Mesothelial cell of epicardium (in vitro differentiated cells): ENCODE measurements at regions not wholly inside any gene's neighbourhood (a gene's known extent, or its start where the extent isn't known, plus 50 kb on each side); places are given as distances from the start of the nearest gene placed in this dataset.
A peak's percentile ranks its signal among the peaks of the same experiment; 100 is the strongest.
"Not testable (repeated sequence)": the region's sequence is repeated elsewhere in the genome, so short reads cannot be mapped to it uniquely, and the experiment has no call there.

Source experiments
- DNase-seq, 2 experiments: peaks; one replicate each; pipeline ENCODE4 v3.0.0; 2021; ENCODE audit warnings: low spot score in 2 of 2; ENCODE audit not compliant: unreplicated experiment in 2 of 2
- H3K27ac Mint-ChIP-seq: 2 replicates; pipeline ENCODE4 v1.8.0; 2021; ENCODE audit warnings: mixed read lengths
- H3K27me3 Mint-ChIP-seq: 2 replicates; pipeline ENCODE4 v1.8.0; 2021; ENCODE audit warnings: low read depth, mixed read lengths
- H3K36me3 Mint-ChIP-seq: 2 replicates; pipeline ENCODE4 v1.8.0; 2021; ENCODE audit warnings: mixed read lengths
- H3K4me1 Mint-ChIP-seq: 2 replicates; pipeline ENCODE4 v1.8.0; 2021; ENCODE audit warnings: mixed read lengths
- H3K4me3 Mint-ChIP-seq: 2 replicates; pipeline ENCODE4 v1.8.0; 2021; ENCODE audit warnings: mild to moderate bottlenecking, moderate library complexity, mixed read lengths
- H3K9me3 Mint-ChIP-seq: 2 replicates; pipeline ENCODE4 v1.8.0; 2021; ENCODE audit warnings: mixed read lengths
- CTCF ChIP-seq: fragments of 200-600 bp; sonication (generic); IDR thresholded peaks from one replicate; pipeline ENCODE4 v1.5.0; 2021; ENCODE audit warnings: antibody characterized with exemption; ENCODE audit not compliant: unreplicated experiment

DNA sequence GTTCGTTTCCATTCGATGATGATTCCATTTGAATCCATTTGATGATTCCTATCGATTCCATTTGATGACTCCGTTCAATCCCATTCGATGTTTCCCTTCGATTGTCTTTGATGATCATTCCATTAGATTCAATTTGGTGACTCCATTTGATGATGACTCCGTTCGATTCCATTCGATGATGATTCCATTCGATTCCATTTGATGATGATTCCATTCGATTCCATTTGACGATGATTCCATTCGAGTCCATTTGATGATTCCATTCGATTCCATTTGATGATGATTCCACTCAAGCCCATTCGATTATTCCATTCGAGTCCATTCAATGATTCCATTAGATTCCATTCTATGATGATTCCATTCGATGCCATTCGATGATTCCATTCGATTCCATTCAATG is 2730.6 kb downstream of the RPIA start:
- not testable (repeated sequence) for DNase-seq, H3K27me3 Mint-ChIP-seq, H3K4me3 Mint-ChIP-seq, H3K4me1 Mint-ChIP-seq, H3K27ac Mint-ChIP-seq
- Mint-ChIP-seq H3K36me3 (peaks cover 18% of the 10 kb centered on the region), H3K9me3 (peaks cover 29% of the 10 kb centered on the region)

DNA sequence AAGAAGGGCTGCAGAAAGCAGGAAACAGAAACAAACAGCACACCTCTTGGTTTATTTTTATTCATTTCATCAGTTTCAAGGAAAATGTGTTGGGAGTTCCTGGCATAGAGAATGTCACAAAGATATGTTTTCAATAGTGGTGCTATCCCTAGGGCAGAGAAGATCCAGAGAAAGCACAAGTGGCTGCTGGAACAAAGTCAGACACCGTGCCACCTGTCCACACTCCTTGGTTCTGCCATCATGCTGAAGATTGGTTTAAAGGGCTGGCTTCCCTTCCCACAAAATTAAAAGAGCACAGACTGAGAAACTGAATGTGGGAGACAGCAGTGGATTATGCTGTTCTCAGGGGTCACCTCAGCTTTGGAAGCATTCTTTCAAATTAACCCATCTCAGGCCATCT is 2735.7 kb downstream of the RPIA start:
- DNase-seq, H3K4me1 Mint-ChIP-seq, H3K36me3 Mint-ChIP-seq, H3K4me3 Mint-ChIP-seq, H3K27ac Mint-ChIP-seq, H3K27me3 Mint-ChIP-seq: not testable (repeated sequence)
- peaks cover 19% of the 10 kb centered on the region for H3K9me3 Mint-ChIP-seq

GRCh38 chr2:91441932-91442245 is 2750.4 kb downstream of the RPIA start:
- peaks cover 14% of the 10 kb centered on the region for H3K9me3 Mint-ChIP-seq
- H3K27ac Mint-ChIP-seq, H3K27me3 Mint-ChIP-seq, DNase-seq, H3K4me1 Mint-ChIP-seq, H3K4me3 Mint-ChIP-seq, H3K36me3 Mint-ChIP-seq: not testable (repeated sequence)

DNA sequence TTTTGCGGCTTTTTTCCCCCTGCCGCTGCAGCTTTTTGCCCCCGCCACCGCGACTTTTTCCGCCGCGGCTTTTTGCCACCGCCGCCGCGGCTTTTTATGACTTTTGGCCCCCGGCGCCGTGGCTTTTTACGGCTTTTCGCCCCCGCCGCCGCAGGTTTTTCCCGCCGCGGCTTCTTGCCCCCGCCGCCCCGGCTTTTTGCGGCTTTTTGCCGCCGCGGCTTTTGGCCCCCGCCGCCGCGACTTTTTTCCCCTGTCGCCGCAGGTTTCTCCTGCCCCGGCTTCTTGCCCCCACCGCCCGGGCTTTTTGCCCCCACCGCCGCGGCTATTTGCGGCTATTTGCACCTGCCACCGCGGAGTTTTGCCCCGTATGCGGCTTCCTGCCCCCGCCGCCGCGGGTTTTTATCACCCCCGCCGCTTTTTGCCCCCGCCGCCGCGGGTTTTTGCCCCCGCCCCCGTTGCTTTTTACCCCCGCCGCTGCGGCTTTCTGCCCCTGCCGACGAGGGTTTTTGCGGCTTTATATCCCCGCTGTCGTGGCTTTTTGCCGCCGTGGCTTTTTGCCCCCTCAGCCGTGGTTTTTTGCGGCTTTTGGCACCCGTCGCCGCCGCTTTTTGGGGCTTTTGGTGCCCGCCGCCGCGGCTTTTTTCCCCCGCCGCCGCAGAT is 2750.9 kb downstream of the RPIA start:
- H3K9me3 Mint-ChIP-seq = peaks cover 10% of the 10 kb centered on the region
- peaks cover 8% of the 10 kb centered on the region for H3K36me3 Mint-ChIP-seq
- no peak overlapping the region for H3K27ac Mint-ChIP-seq
- H3K27me3 Mint-ChIP-seq = no peaks in the 10 kb centered on the region
- no peaks in the 10 kb centered on the region for H3K4me1 Mint-ChIP-seq
- H3K4me3 Mint-ChIP-seq = no peak overlapping the region
- peak in 1 of 2 experiments; percentile 39 for DNase-seq
- TF ChIP-seq CTCF = no peak

DNA sequence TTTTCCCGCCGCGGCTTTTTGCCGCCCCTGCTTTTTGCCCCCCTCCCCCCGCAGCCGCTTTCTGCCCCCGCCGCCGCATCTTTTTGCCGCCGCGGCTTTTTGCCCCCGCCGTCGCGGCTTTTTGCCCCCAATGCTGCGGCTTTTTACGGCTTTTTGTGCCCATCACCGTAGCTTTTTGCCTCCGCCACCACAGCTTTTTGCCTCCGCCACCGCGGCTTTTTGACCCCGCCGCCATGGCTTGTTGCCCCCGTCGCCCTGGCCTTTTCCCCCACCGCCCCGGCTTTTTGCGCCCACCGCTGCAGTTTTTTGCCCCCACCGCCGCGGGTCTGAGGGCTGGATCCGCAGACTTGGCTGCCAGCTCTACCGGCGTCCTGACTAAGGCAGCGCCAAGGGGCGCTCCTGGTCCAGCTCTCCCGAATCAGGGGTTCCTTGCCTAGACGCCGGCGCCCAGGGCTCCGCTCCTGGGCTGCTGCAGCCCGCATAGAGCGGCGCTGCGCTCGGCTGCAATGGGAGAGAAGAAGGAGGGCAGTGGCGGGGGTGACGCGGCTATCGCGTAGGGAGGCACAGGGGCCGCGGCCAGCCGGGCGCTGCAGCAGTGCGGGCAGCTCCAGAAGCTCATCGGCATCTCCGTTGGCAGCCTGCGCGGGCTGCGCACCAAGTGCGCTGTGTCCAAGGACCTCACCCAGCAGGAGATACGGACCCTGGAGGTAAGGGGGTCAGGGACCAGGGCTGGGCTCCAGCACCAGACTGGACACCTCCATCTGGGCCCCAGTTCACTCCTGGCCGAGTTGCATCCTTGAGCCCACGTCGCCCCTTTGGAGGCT is 2751.6 kb downstream of the RPIA start:
- peaks cover 10% of the 10 kb centered on the region for H3K9me3 Mint-ChIP-seq
- H3K27ac Mint-ChIP-seq, H3K4me3 Mint-ChIP-seq, H3K4me1 Mint-ChIP-seq, DNase-seq, H3K27me3 Mint-ChIP-seq, H3K36me3 Mint-ChIP-seq: not testable (repeated sequence)

- not testable (repeated sequence) for H3K27me3 Mint-ChIP-seq, H3K4me3 Mint-ChIP-seq, H3K27ac Mint-ChIP-seq, H3K4me1 Mint-ChIP-seq, DNase-seq, H3K36me3 Mint-ChIP-seq
- peaks cover 10% of the 10 kb centered on the region for H3K9me3 Mint-ChIP-seq
Measured at GRCh38 chr2:91443730-91444115, 2752.2 kb downstream of the RPIA start.

- DNase-seq, H3K36me3 Mint-ChIP-seq, H3K27me3 Mint-ChIP-seq, H3K4me1 Mint-ChIP-seq, H3K4me3 Mint-ChIP-seq, H3K9me3 Mint-ChIP-seq, H3K27ac Mint-ChIP-seq: not testable (repeated sequence)
Measured at GRCh38 chr2:91445705-91446104, 2754.2 kb downstream of the RPIA start.

- not testable (repeated sequence) for H3K4me3 Mint-ChIP-seq, DNase-seq, H3K27ac Mint-ChIP-seq, H3K4me1 Mint-ChIP-seq, H3K36me3 Mint-ChIP-seq, H3K27me3 Mint-ChIP-seq
- H3K9me3 Mint-ChIP-seq = peaks cover 12% of the 10 kb centered on the region
Measured at GRCh38 chr2:91446489-91446888, 2755.0 kb downstream of the RPIA start.

- not testable (repeated sequence) for H3K4me1 Mint-ChIP-seq, H3K27me3 Mint-ChIP-seq, DNase-seq, H3K36me3 Mint-ChIP-seq, H3K27ac Mint-ChIP-seq, H3K4me3 Mint-ChIP-seq
- peaks cover 13% of the 10 kb centered on the region for H3K9me3 Mint-ChIP-seq
Measured at GRCh38 chr2:91446915-91447314, 2755.4 kb downstream of the RPIA start.

GRCh38 chr2:91447508-91447907 is 2756.0 kb downstream of the RPIA start:
- not testable (repeated sequence) for H3K27me3 Mint-ChIP-seq, H3K36me3 Mint-ChIP-seq, H3K4me3 Mint-ChIP-seq, DNase-seq, H3K27ac Mint-ChIP-seq, H3K4me1 Mint-ChIP-seq
- H3K9me3 Mint-ChIP-seq = peaks cover 17% of the 10 kb centered on the region

GRCh38 chr2:91462292-91462691 is 2770.8 kb downstream of the RPIA start:
- peaks cover 18% of the 10 kb centered on the region for H3K9me3 Mint-ChIP-seq
- H3K27ac Mint-ChIP-seq, H3K4me3 Mint-ChIP-seq, DNase-seq, H3K4me1 Mint-ChIP-seq, H3K27me3 Mint-ChIP-seq, H3K36me3 Mint-ChIP-seq: not testable (repeated sequence)

GRCh38 chr2:91463007-91463406 is 2771.5 kb downstream of the RPIA start:
- H3K4me3 Mint-ChIP-seq, H3K4me1 Mint-ChIP-seq, H3K27ac Mint-ChIP-seq, DNase-seq, H3K36me3 Mint-ChIP-seq, H3K27me3 Mint-ChIP-seq: not testable (repeated sequence)
- peaks cover 18% of the 10 kb centered on the region for H3K9me3 Mint-ChIP-seq

DNA sequence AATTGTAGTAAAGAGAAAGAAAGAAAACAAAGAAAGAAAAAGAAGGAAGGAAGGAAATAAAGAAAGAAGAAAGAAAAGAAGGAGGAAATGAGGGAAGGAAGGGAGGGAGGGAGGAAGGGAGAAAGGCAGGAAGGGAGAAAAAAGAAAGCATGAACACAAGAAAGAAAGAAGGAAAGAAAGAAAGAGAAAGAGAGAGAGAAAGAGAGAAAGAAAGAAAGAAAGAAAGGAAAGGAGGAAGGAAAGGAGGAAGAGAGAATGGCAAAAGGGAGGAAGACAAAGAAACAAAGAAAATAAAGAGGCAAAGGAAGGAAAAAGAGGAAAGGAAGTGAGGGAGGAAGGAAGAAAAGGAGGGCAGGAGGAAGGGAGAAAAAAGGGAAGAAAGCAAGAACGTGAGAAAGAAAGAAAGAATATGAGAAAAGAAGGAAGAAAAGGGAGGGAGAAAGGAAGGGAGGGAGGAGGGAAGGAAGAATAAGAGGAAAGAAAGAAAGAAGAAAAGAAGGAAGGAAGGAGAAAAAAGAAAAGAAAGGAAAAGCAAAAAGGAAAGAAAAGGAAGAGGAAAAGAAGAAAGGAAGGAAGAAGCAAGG is 2775.4 kb downstream of the RPIA start:
- not testable (repeated sequence) for H3K36me3 Mint-ChIP-seq, H3K27me3 Mint-ChIP-seq, H3K4me3 Mint-ChIP-seq, DNase-seq, H3K4me1 Mint-ChIP-seq, H3K27ac Mint-ChIP-seq
- peaks cover 18% of the 10 kb centered on the region for H3K9me3 Mint-ChIP-seq
